ENCODE measurements at regions not wholly inside any gene's neighbourhood (a gene's known extent, or its start where the extent isn't known, plus 50 kb on each side); places are given as distances from the start of the nearest gene placed in this dataset.
A peak's percentile ranks its signal among the peaks of the same experiment; 100 is the strongest.

- no peaks in the 10 kb centered on the region for H3K79me2 ChIP-seq (ENCODE audit: low read depth)
- intact Hi-C loops (cut with micrococcal nuclease; ENCODE audit: unreplicated experiment), result no loop called here
- BruUV-seq (replicated peaks), result no TSS peak
- H3K4me2 ChIP-seq, result no peak overlapping the region
- H2AFZ ChIP-seq, result no peak overlapping the region
- no peaks in the 10 kb centered on the region for H3K9me3 ChIP-seq (ENCODE audit: insufficient read depth, low read depth)
- H3K36me3 ChIP-seq (ENCODE audit: low read depth), result no peaks in the 10 kb centered on the region
- no peak overlapping the region for H3K4me3 ChIP-seq
- H3F3A ChIP-seq (ENCODE audit: insufficient read depth, low read depth), result no peaks in the 10 kb centered on the region
- no peak overlapping the region for H3K27ac ChIP-seq
- ChIA-PET CTCF (no interaction called here), POLR2A (ENCODE audit: unreplicated experiment) (no interaction called here)
- H3K27me3 ChIP-seq (ENCODE audit: insufficient read depth, low read depth), result no peaks in the 10 kb centered on the region
- no peak for DNase-seq
- H4K20me1 ChIP-seq (ENCODE audit: insufficient read depth), result no peaks in the 10 kb centered on the region
- H3K4me1 ChIP-seq (replicated peaks; ENCODE audit: insufficient read depth), result peaks cover 13% of the 10 kb centered on the region
- H3K9me2 ChIP-seq (ENCODE audit: insufficient read depth), result no peaks in the 10 kb centered on the region
- TF ChIP-seq CTCF (conservative IDR thresholded peaks at IDR 0.05) (no peak), EZH2 (IDR thresholded peaks at IDR 0.05; ENCODE audit: low read depth) (no peak)
These were observed 547.0 kb upstream of the ACVR2A start for GRCh38 chr2:147297820-147298219.

- H3K36me3 ChIP-seq (ENCODE audit: low read depth), result no peaks in the 10 kb centered on the region
- no peaks in the 10 kb centered on the region for H3K27me3 ChIP-seq (ENCODE audit: insufficient read depth, low read depth)
- H3K27ac ChIP-seq, result no peak overlapping the region
- H3K4me3 ChIP-seq, result no peak overlapping the region
- H3K4me1 ChIP-seq (replicated peaks; ENCODE audit: insufficient read depth), result peaks cover 13% of the 10 kb centered on the region
- no peaks in the 10 kb centered on the region for H3F3A ChIP-seq (ENCODE audit: insufficient read depth, low read depth)
- 0 out of 2 replicates have a peak overlapping the region, but pooled peaks have one; percentile 11 for H3K4me2 ChIP-seq
- POLR2A ChIA-PET (ENCODE audit: unreplicated experiment), result no interaction called here
- no peaks in the 10 kb centered on the region for H3K9me2 ChIP-seq (ENCODE audit: insufficient read depth)
- intact Hi-C loops (cut with micrococcal nuclease; ENCODE audit: unreplicated experiment), result no loop called here
- BruUV-seq (replicated peaks), result no TSS peak
- no peaks in the 10 kb centered on the region for H3K9me3 ChIP-seq (ENCODE audit: insufficient read depth, low read depth)
- no peak overlapping the region for H2AFZ ChIP-seq
- TF ChIP-seq CTCF (conservative IDR thresholded peaks at IDR 0.05), result no peak
- TF ChIP-seq EZH2 (IDR thresholded peaks at IDR 0.05; ENCODE audit: low read depth), result no peak
- H3K79me2 ChIP-seq (ENCODE audit: low read depth), result no peaks in the 10 kb centered on the region
- DNase-seq, result peak in 1 of 2 experiments; percentile 47
- CTCF ChIA-PET, result interaction anchor here (0.6 kb wide), 1 partner anchor 160 kb away, joined by 3 read pairs; no protein-coding TSS in a partner anchor
- H4K20me1 ChIP-seq (ENCODE audit: insufficient read depth), result no peaks in the 10 kb centered on the region
These were observed 549.9 kb upstream of the ACVR2A start for GRCh38 chr2:147294825-147295392.

GRCh38 chr2:147293991-147294824 lies 550.6 kb upstream of the ACVR2A start:
- Histone ChIP-seq H3K4me3 (no peak overlapping the region), H3K9me3 (ENCODE audit: insufficient read depth, low read depth) (no peaks in the 10 kb centered on the region), H3K27ac (no peak overlapping the region), H3F3A (ENCODE audit: insufficient read depth, low read depth) (no peaks in the 10 kb centered on the region), H3K36me3 (ENCODE audit: low read depth) (no peaks in the 10 kb centered on the region), H2AFZ (no peak overlapping the region), H3K79me2 (ENCODE audit: low read depth) (no peaks in the 10 kb centered on the region), H4K20me1 (ENCODE audit: insufficient read depth) (no peaks in the 10 kb centered on the region), H3K9me2 (ENCODE audit: insufficient read depth) (no peaks in the 10 kb centered on the region), H3K4me1 (replicated peaks; ENCODE audit: insufficient read depth) (peaks cover 13% of the 10 kb centered on the region), H3K4me2 (0 out of 2 replicates have a peak overlapping the region, but pooled peaks have one; percentile 11), H3K27me3 (ENCODE audit: insufficient read depth, low read depth) (no peaks in the 10 kb centered on the region)
- BruUV-seq (replicated peaks), result no TSS peak
- TF ChIP-seq EZH2 (IDR thresholded peaks at IDR 0.05; ENCODE audit: low read depth), result no peak
- TF ChIP-seq CTCF (conservative IDR thresholded peaks at IDR 0.05), result no peak
- intact Hi-C loops (cut with micrococcal nuclease; ENCODE audit: unreplicated experiment), result no loop called here
- DNase-seq, result no peak
- CTCF ChIA-PET, result interaction anchor here (0.6 kb wide), 1 partner anchor 159 kb away, joined by 3 read pairs; no protein-coding TSS in a partner anchor
- POLR2A ChIA-PET (ENCODE audit: unreplicated experiment), result no interaction called here
